Upper lobe of left lung (tissue), 4 donors: ENCODE measurements at regions not wholly inside any gene's neighbourhood (a gene's known extent, or its start where the extent isn't known, plus 50 kb on each side); places are given as distances from the start of the nearest gene placed in this dataset.

ENCODE experiments used
- CTCF ChIP-seq, 6 experiments: fragments of 450-650 bp in 4 of 6; fragments of 200-600 bp in 2 of 6; sonication (generic) in 2 of 6; IDR thresholded peaks; one replicate each; pipeline ENCODE4 v1.5.1; 2016 to 2019; ENCODE audit warnings: antibody characterized with exemption in 6 of 6
- POLR2A ChIP-seq, 4 donors: fragments of 450-650 bp; IDR thresholded peaks; one replicate each; pipeline ENCODE4 v1.5.1; 2016 to 2017; ENCODE audit warnings: antibody characterized with exemption in 4 of 4, mild to moderate bottlenecking in 2 of 4
- POLR2AphosphoS5 ChIP-seq, 2 donors: sonication (generic); formaldehyde crosslinking; IDR thresholded peaks; one replicate each; pipeline ENCODE4 v1.5.1; 2017; ENCODE audit warnings: antibody characterized with exemption in 2 of 2

DNA sequence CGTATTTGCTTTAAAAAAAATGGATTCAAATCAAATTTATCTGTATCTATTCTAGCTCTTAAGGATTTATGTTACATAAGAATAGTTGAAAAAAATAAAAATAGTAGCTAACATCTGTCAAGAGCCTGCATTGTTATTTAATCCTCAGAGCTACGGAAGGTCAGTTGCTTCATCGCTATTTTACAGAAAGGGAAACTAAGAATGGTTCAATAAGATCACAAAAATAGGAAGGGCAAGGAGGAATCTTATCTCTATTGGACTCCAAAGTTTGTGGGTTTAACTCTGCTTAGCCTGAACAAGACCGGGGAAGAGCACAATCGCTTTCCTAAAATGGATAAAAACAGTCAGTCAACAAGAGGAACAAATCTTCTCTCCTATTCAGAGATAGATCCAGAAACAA, 270.2 kb upstream of the SMIM31 start:
- TF ChIP-seq CTCF (IDR thresholded peaks at IDR 0.05) (no peak), POLR2A (IDR thresholded peaks at IDR 0.05) (no peak), POLR2AphosphoS5 (IDR thresholded peaks at IDR 0.05) (no peak)
